Natural killer cell (primary cell): ENCODE measurements at regions not wholly inside any gene's neighbourhood (a gene's known extent, or its start where the extent isn't known, plus 50 kb on each side); places are given as distances from the start of the nearest gene placed in this dataset.

ENCODE experiments used
- ATAC-seq, 3 donors: fragments of 150-1000 bp in 2 of 3; fragments of 200-7000 bp in 1 of 3; cut with Tn5 transposase; 1 replicate in 1 of 3; 2 replicates in 2 of 3; pipeline ENCODE4 v1.10.0; 2021; ENCODE audit warnings: mild to moderate bottlenecking in 2 of 3, moderate library complexity in 2 of 3
- DNase-seq, 2 donors: peaks; one replicate each; pipeline versions ENCODE4 v3.0.0 to v3.0.0-alpha.2; 2013 to 2021; ENCODE audit warnings: mixed read lengths in 1 of 2
- H3K27ac ChIP-seq: one replicate; pipeline ENCODE4 v1.5.1; 2013; ENCODE audit warnings: mild to moderate bottlenecking, low read length
- H3K27me3 ChIP-seq: one replicate; pipeline ENCODE4 v1.6.1; 2013; ENCODE audit warnings: low read length; ENCODE audit not compliant: control insufficient read depth, insufficient read depth
- H3K36me3 ChIP-seq: one replicate; pipeline ENCODE4 v1.6.1; 2013; ENCODE audit warnings: low read length; ENCODE audit not compliant: control insufficient read depth, insufficient read depth
- H3K4me1 ChIP-seq: one replicate; pipeline ENCODE4 v1.6.1; 2013; ENCODE audit warnings: low read length; ENCODE audit not compliant: control insufficient read depth, insufficient read depth
- H3K4me3 ChIP-seq: one replicate; pipeline ENCODE4 v1.5.1; 2013; ENCODE audit warnings: low read length
- H3K9me3 ChIP-seq: one replicate; pipeline ENCODE4 v1.6.1; 2013; ENCODE audit warnings: low read length; ENCODE audit not compliant: control insufficient read depth, insufficient read depth
- H3K27ac Mint-ChIP-seq, 2 donors: one replicate each; pipeline ENCODE4 v1.8.0; 2022; ENCODE audit warnings: mild to moderate bottlenecking in 2 of 2, mixed read lengths in 2 of 2, moderate library complexity in 1 of 2
- H3K27me3 Mint-ChIP-seq, 2 donors: one replicate each; pipeline ENCODE4 v1.8.0; 2022; ENCODE audit warnings: low read depth in 2 of 2, mixed read lengths in 2 of 2
- H3K36me3 Mint-ChIP-seq: one replicate; pipeline ENCODE4 v1.8.0; 2022; ENCODE audit warnings: mixed read lengths
- H3K4me1 Mint-ChIP-seq, 2 donors: one replicate each; pipeline ENCODE4 v1.8.0; 2022; ENCODE audit warnings: mixed read lengths in 2 of 2
- H3K4me3 Mint-ChIP-seq: one replicate; pipeline ENCODE4 v1.8.0; 2022; ENCODE audit warnings: mild to moderate bottlenecking, moderate library complexity, mixed read lengths
- H3K9me3 Mint-ChIP-seq, 2 donors: one replicate each; pipeline ENCODE4 v1.8.0; 2022; ENCODE audit warnings: mixed read lengths in 2 of 2
- CTCF ChIP-seq: fragments of 200-600 bp; IDR thresholded peaks from one replicate; pipeline ENCODE4 v1.8.0; 2022; ENCODE audit warnings: antibody characterized with exemption
- WGBS: methylation state at CpG from one replicate; pipeline ENCODE4 v1.1.7; 2013; ENCODE audit warnings: missing lambda C conversion rate; ENCODE audit not compliant: insufficient coverage; 5-methylcytosine and 5-hydroxymethylcytosine counted together
- intact Hi-C: fragments of 100-400 bp; cut with micrococcal nuclease; formaldehyde crosslinking; loops from one replicate; pipeline ENCODE4 v1.14.2; 2022

- no peaks in the 10 kb centered on the region for H3K9me3 Mint-ChIP-seq
- H3K27ac Mint-ChIP-seq = no peak overlapping the region
- no peak overlapping the region for H3K4me3 Mint-ChIP-seq
Observed at GRCh38 chr6:79862126-79862525, 85.2 kb downstream of the ELOVL4 start.

GRCh38 chr6:79861023-79861422, 86.3 kb downstream of the ELOVL4 start:
- DNase-seq = no peak
- H3K9me3 Mint-ChIP-seq = no peaks in the 10 kb centered on the region
- peaks cover 0 to 9% of the 10 kb centered on the region in 2 donors for H3K27me3 Mint-ChIP-seq
- no peak for TF ChIP-seq CTCF
- no peaks in the 10 kb centered on the region for H3K27me3 ChIP-seq
- no peak overlapping the region for H3K27ac Mint-ChIP-seq
- ATAC-seq = no peak
- no peaks in the 10 kb centered on the region for H3K4me1 ChIP-seq
- H3K4me3 ChIP-seq = no peak overlapping the region
- H3K27ac ChIP-seq = no peak overlapping the region
- 86% methylated on average over 6 of the region's 7 CpGs for WGBS
- H3K36me3 Mint-ChIP-seq = no peaks in the 10 kb centered on the region
- H3K4me1 Mint-ChIP-seq = no peaks in the 10 kb centered on the region
- intact Hi-C loops = no loop called here
- no peaks in the 10 kb centered on the region for H3K36me3 ChIP-seq
- no peak overlapping the region for H3K4me3 Mint-ChIP-seq
- no peaks in the 10 kb centered on the region for H3K9me3 ChIP-seq

More at GRCh38 chr6:79862126-79862525, 85.2 kb downstream of the ELOVL4 start:
- DNase-seq (no peak), ATAC-seq (no peak)
- TF ChIP-seq CTCF = no peak
- Histone ChIP-seq H3K9me3 (no peaks in the 10 kb centered on the region), H3K27me3 (no peaks in the 10 kb centered on the region), H3K36me3 (no peaks in the 10 kb centered on the region), H3K4me3 (no peak overlapping the region), H3K4me1 (no peaks in the 10 kb centered on the region), H3K27ac (no peak overlapping the region)
- intact Hi-C loops = no loop called here
- H3K36me3 Mint-ChIP-seq = no peaks in the 10 kb centered on the region
- H3K4me1 Mint-ChIP-seq = no peaks in the 10 kb centered on the region
- H3K27me3 Mint-ChIP-seq = peaks cover 4 to 19% of the 10 kb centered on the region in 2 donors
- WGBS = 79% methylated on average over 3 of the region's 3 CpGs

GRCh38 chr6:79847426-79847825, 99.9 kb downstream of the ELOVL4 start:
- Histone ChIP-seq H3K36me3 (no peaks in the 10 kb centered on the region), H3K9me3 (no peaks in the 10 kb centered on the region), H3K4me1 (no peaks in the 10 kb centered on the region), H3K27me3 (no peaks in the 10 kb centered on the region), H3K4me3 (no peak overlapping the region), H3K27ac (no peak overlapping the region)
- no peak overlapping the region for H3K27ac Mint-ChIP-seq
- peaks cover 13 to 34% of the 10 kb centered on the region in 2 donors for H3K27me3 Mint-ChIP-seq
- ATAC-seq = no peak
- no peak for DNase-seq
- no peak overlapping the region for H3K4me3 Mint-ChIP-seq
- H3K36me3 Mint-ChIP-seq = peaks cover 6% of the 10 kb centered on the region
- TF ChIP-seq CTCF = no peak
- no peaks in the 10 kb centered on the region for H3K4me1 Mint-ChIP-seq
- intact Hi-C loops = no loop called here
- WGBS = 100% methylated on average over 1 of the region's 1 CpG
- peaks cover 0 to 2% of the 10 kb centered on the region in 2 donors for H3K9me3 Mint-ChIP-seq

- no peaks in the 10 kb centered on the region for H3K36me3 Mint-ChIP-seq
- ATAC-seq (no peak), DNase-seq (no peak)
- H3K4me1 Mint-ChIP-seq = no peaks in the 10 kb centered on the region
- no peak overlapping the region for H3K27ac Mint-ChIP-seq
- Histone ChIP-seq H3K36me3 (no peaks in the 10 kb centered on the region), H3K4me1 (no peaks in the 10 kb centered on the region), H3K27ac (no peak overlapping the region), H3K27me3 (no peaks in the 10 kb centered on the region), H3K4me3 (no peak overlapping the region), H3K9me3 (no peaks in the 10 kb centered on the region)
- TF ChIP-seq CTCF = no peak
- H3K4me3 Mint-ChIP-seq = no peak overlapping the region
- 91% methylated on average over 3 of the region's 3 CpGs for WGBS
- peaks cover 4% of the 10 kb centered on the region in 2 donors for H3K9me3 Mint-ChIP-seq
- peaks cover 0 to 11% of the 10 kb centered on the region in 2 donors for H3K27me3 Mint-ChIP-seq
- intact Hi-C loops = no loop called here
Observed at GRCh38 chr6:79842376-79843040, 104.8 kb downstream of the ELOVL4 start.
